Left ventricle myocardium superior (tissue), 1 donor: ENCODE measurements at regions not wholly inside any gene's neighbourhood (a gene's known extent, or its start where the extent isn't known, plus 50 kb on each side); places are given as distances from the start of the nearest gene placed in this dataset.
"Not testable (repeated sequence)": the region's sequence is repeated elsewhere in the genome, so short reads cannot be mapped to it uniquely, and the experiment has no call there.

Experiments
- ATAC-seq: fragments of 200-7000 bp; cut with Tn5 transposase; one replicate; pipeline ENCODE4 v1.9.1; 2020; ENCODE audit warnings: mild to moderate bottlenecking, moderate library complexity
- DNase-seq: peaks from one replicate; pipeline ENCODE4 v3.0.0-alpha.2; 2020
- intact Hi-C: fragments of 100-400 bp; cut with micrococcal nuclease; formaldehyde crosslinking; loops from one replicate; pipeline ENCODE4 v1.11.0; 2022
- donor health status: DM: no; HTN: yes; CAD: no; lungs with severe emphysema.

DNA sequence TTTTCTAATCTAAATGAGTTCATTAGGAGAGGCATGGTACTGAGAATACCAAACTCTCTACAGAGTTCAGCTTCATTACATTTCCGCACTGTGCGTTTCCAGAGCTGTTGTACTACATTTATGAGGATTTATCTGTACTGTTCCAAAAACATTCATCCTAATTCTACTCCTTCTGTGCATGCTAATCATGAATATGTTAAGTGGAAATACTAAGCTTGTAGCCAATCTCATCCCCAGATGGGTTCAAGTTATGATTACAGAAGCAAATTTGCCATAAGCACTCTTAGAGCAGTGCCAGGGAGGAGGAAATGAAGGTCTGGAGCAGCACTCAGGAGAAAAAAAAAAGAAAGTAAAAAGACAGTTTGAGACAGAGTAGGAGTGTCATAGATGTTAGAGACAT, 544.3 kb downstream of the GBE1 start:
- intact Hi-C loops = no loop called here
- DNase-seq = no peak
- ATAC-seq = no peak

DNA sequence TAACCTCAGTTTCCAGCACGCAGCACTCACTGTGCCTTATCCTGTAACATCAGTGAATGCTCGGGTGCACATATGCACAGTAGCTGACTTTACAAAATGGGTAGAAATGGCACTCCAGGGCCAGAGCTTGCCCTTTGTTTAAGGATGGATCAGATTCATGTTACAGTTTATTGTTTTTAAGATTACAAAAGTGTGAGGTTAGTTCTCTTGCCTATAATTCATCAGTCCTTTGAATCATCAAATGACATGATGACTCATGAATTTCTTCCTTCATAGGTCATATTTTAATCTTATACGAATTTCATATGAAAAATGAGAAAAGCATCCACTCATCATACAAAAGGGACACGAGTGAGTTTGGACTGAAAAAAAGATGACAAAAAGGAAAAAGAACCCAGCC, 545.3 kb downstream of the GBE1 start:
- DNase-seq = no peak
- ATAC-seq = no peak
- intact Hi-C loops = no loop called here

DNA sequence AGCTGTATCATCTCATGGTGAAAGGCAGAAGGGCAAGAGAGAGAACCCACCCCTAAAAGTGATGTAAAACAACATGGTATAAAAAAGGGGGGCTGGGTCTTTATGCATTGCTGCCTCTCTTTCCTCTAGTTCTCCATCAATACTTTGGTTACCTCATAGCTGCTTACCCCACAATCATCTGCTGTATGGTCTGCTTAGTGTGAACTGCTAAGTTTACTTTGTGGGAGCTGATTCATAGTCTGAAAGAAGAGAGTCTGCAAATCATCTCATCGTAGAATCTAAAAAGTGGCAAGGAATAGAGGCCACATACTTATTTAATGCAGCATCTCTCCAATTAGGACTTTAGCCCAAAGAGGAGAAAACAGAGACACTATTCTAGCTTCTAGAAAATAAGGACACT, 546.8 kb downstream of the GBE1 start:
- DNase-seq (no peak), ATAC-seq (no peak)
- intact Hi-C loops = no loop called here

DNA sequence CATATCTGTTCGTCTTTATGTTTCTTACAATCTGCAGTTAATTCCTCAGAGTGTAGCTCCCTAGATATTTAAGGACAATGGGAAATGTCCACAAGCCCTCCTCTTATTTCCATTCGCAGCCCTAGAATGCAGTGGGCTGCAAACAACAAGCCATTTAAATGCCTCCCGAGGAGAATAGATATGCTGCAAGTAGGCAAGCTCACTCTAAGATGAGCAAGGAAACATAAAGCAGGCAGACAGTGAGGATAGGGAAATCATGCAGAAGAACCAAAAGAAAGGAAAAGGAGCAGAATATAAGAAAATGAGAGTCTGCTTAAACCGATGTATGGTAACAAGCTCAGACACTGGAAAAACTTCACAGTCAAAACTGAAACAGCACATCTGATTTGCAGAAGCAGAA, 561.9 kb downstream of the GBE1 start:
- ATAC-seq (no peak), DNase-seq (no peak)
- intact Hi-C loops = no loop called here

DNA sequence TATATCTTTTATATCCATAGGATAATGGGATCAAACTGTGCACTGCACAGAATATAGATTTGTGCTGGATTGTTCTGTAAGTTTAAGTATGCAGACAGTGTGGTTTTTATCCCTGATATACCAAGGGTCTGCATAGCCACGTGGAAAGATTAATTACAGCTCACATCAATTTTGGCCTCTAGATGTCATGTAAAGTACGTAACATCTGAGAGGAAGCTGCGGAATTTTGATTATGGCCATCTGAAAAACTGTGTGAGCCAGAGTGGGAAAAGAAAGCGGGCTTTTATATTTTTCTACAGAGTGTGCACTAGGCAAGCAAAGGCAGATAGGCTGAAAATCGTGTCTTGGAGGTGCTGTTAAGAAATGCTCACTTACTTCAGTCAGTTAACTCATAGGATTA, 562.7 kb downstream of the GBE1 start:
- no peak for ATAC-seq
- intact Hi-C loops = no loop called here

DNA sequence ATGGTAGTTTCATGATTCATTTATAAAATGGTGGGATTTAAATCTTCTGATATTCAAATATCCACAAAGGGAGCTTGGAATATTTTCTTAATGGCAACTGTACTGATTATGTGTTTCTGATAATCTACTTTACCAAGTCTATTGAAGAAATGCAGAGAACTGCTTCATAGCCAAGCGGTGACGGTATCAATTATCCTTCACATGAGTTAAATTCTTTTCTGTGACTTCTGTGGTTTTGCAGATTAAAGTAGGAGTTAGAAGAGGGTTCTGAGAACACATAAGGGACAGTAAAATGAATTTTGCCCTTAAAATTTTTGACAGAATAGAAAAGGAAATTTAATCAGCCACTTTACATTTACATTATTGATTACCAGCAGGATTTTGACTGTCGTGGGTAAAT, 563.2 kb downstream of the GBE1 start:
- intact Hi-C loops = no loop called here
- DNase-seq (no peak), ATAC-seq (no peak)

More for the DNA sequence above, 562.7 kb downstream of the GBE1 start:
- DNase-seq = no peak

- no peak for DNase-seq
- no peak for ATAC-seq
- intact Hi-C loops = no loop called here
Observed at GRCh38 chr3:81197386-81197785, 564.1 kb downstream of the GBE1 start.

DNA sequence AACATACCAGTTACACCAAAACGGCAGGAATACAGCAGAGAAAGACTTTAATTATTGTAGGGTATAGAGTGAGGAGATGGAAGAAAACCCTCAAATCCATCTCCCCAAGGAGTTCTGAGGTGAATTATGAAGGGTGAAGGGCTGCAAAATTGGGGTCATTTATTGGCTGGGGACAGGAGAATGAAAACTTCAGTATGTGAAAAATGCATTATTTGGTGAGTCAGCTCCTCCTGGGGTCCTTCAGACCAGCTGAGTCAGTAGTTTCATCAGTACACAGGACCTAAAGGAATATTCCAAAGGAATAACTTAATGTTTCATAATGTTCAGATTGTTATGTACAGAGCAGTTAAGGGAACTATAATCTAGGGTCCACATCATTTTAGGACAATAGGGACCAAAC, 566.0 kb downstream of the GBE1 start:
- no peak for ATAC-seq
- DNase-seq = no peak
- intact Hi-C loops = no loop called here

DNA sequence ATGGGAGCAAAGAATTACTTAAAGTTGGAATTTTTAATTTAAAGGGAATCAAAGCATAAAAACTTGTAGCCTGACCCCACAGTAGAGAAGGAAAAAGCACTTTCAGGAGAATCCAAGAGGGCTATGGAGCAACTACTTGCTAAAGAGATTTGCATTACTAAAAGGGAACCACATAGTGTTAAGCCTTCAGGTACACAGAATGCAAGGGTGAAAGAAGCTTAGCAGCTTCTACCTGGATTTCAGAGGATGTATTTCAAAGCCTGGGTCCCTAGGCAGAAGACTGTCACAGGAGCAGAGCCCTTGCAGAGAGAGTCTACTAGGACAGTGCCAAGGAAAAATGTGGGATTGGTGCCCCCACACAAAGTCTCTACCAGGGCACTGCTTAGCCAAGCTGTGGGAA, 575.0 kb downstream of the GBE1 start:
- intact Hi-C loops = no loop called here
- DNase-seq (no peak), ATAC-seq (no peak)

DNA sequence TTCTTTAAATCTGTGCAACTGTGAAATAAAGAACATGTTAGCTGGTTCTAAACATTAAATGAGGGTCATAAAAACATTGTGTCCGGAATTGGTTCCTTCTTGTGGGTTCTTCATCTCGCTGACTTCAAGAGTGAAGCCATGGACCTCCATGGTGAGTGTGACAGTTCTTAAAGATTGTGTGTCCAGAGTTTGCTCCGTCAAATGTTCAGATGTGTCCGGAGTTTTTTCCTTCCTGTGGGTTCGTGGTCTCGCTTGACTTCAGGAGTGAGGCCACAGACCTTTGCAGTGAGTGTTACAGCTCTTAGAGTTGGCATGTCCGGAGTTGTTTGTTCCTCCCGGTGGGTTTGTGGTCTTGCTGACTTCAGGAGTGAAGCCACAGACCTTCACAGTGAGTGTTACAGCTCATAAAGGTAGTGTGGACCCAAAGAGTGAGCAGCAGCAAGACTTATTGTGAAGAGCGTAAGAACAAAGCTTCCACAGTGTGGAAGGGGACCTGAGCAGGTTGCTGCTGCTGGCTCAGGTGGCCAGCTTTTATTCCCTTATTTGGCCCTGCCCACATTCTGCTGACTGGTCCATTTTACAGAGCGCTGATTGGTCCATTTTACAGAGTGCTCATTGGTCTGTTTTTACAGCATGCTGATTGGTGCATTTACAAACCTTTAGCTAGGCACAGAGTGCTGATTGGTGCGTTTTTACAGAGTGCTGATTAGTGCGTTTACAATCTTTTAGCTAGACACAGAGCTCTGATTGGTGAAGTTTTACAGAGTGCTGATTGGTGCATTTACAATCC, 579.2 kb downstream of the GBE1 start:
- DNase-seq, ATAC-seq, intact Hi-C loops: not testable (repeated sequence)

GRCh38 chr3:81173514-81173913, 587.9 kb downstream of the GBE1 start:
- DNase-seq (no peak), ATAC-seq (no peak)
- intact Hi-C loops = no loop called here

DNA sequence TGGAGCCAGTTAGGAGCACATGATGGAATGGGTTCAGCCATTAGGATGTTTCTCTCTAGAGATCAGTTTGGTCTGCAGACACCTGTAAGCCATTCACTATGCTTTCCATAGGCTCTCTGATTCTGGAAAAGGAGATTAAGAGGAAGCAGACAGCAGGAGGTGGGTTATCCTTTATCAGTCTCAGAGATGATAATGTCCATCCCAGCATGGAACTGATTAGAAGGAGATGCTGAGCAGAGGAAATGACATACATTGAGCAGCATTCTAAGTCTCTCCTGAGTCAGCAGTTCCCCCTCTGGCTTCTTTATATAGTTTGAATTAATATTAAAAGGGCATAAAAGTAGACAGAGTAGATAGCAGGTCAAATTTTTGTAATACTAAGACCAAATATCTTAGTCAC, 591.1 kb downstream of the GBE1 start:
- ATAC-seq = no peak
- intact Hi-C loops = no loop called here
- no peak for DNase-seq

DNA sequence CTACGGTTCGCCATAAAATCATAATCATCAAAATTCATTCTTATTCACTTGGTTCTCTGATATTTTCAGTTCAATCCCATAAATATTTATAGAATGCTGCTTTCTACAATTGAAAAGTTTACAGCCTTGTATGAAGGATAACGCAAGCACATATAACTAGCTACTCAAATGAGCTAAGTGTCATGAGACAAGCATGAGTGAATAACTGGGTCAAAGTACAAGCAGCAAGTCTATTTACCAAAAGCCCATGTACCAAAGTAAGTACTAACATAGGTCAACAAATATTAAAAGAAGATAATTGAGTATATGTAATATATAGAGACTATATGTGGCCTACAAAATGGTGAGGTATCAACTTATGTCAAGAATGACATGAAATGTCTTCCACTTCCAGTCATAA, 596.6 kb downstream of the GBE1 start:
- ATAC-seq (no peak), DNase-seq (no peak)
- intact Hi-C loops = no loop called here

DNA sequence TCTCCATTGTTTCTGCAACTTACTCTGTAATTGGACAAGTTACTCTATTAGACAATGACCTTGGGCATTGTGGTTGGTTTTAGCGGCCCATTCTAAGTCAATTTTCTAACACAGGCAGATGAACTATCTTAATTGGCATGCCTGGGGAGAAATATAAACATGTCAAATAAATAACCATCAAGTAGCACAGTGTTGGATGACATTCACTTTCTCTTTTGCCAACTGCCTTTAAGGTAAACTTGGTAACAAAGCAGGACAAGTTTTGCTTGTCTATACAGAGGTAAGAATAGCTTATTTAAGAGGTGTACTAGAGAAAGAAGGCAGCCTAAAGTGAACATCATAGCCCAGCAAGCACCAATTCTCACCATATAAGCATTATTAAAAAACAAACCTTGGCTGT, 599.6 kb downstream of the GBE1 start:
- intact Hi-C loops = no loop called here
- ATAC-seq (no peak), DNase-seq (no peak)

GRCh38 chr3:81161100-81161499, 600.3 kb downstream of the GBE1 start:
- intact Hi-C loops = no loop called here
- ATAC-seq (no peak), DNase-seq (no peak)

DNA sequence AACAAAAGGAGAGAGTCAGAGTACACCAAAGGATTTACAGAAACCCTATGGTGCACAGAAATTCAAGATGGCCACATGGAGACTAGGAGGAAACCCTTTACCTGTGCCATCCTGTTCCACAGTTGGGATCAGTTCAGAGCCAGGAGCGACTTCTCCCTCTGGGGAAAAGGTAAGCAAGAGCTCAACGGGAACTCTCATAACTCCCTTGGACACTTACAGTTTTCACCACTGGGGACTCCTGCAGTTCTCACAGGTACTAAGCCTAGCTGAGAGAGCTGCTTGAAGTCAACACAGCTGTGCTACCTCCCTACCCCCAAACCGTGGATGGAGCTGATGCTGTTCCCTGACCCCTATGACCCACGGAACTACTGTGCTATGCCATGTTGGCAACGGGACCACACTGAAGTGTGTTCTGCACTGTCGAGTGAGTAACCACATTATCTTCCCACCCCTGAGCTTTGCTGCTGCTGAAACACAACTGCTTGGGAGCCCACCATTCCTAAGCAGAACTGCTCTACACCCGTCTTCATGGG, 606.8 kb downstream of the GBE1 start:
- intact Hi-C loops = no loop called here
- ATAC-seq (no peak), DNase-seq (no peak)

DNA sequence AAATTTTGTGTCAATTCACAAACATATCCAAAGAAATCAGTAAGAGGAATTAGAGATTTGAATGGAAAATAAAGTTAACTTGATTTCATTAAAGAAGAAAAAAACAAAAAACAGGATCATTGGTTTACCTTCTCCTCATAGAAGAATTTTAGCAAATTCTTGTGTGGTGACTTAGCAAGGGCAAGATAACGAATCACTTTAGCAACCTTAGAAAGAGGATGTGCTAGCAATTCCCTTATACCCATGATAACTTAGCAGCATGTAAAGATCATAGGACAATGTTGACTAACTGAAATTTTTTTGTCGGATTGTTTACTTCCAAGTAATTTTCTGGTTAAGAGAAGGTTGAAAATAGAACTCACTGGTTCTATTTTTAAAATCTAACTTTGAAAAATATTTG, 609.3 kb downstream of the GBE1 start:
- no peak for DNase-seq
- intact Hi-C loops = no loop called here
- no peak for ATAC-seq

DNA sequence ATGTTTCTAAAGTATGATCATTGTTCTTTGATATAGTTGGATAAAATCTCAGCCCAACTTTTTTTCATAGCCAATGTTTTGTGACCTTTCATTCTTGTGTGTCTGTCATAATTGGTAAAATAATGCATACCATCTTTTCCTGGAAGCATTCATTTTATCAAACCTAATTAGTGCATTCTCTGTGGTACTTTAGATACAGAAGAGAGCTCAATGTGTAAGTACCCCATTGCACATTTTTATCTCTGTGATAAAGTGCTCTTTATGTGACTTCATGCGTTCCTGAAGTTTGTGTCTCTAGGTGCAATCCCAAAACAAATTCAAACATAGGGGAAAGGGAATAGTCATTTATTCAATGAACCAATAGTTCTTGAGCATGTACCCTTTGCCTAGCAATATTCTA, 628.5 kb downstream of the GBE1 start:
- intact Hi-C loops = no loop called here
- no peak for ATAC-seq
- no peak for DNase-seq

GRCh38 chr3:81105789-81106488, 655.5 kb downstream of the GBE1 start:
- intact Hi-C loops = no loop called here
- DNase-seq (no peak), ATAC-seq (no peak)

DNA sequence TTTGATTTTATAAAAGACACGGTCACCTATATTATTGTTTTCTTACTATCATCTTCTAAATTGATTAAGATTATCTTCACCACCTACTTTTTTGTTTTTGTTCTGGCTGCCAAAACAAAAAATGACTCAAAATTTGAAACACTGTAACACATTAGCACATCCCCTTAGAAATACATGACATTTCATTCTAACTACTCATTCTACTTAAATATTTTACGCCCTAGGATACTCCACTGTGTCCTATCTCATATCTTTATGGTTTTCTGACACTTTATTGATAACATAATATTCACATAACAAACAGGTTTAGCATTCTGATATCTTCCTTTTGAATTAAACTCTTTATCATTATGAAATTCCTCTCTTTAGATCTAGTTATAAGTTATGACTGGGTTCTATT, 656.2 kb downstream of the GBE1 start:
- DNase-seq (no peak), ATAC-seq (no peak)
- intact Hi-C loops = no loop called here

DNA sequence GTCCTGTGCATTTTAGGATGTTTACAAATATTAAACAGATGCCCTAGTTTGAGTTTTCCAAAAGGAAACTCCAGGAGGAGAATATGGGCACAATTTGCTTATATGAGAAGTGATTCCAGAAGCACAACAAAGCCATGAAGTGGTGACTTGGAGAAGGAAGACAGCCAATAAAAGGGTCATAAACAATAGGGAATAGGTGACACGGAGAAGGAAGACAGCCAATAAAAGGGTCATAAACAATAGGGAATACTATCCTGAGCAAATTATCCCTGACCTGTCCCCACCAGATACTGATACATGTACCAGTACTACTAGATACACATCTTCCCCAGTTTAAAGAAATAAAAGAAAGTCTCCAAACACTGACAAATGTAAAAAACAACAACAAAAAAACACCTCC, 663.6 kb downstream of the GBE1 start:
- DNase-seq = no peak
- intact Hi-C loops = no loop called here
- ATAC-seq = no peak
